WERI-Rb-1 (cell line): ENCODE measurements at regions not wholly inside any gene's neighbourhood (a gene's known extent, or its start where the extent isn't known, plus 50 kb on each side); places are given as distances from the start of the nearest gene placed in this dataset.

ENCODE experiments used
- DNase-seq: peaks from one replicate; pipeline ENCODE4 v3.0.0-alpha.2; 2020
- H3K27ac ChIP-seq: fragments of 250-450 bp; sonication (Bioruptor Pico); 2 replicates; pipeline ENCODE4 v1.5.1; 2020; ENCODE audit warnings: mild to moderate bottlenecking, moderate library complexity
- H3K27me3 ChIP-seq: fragments of 250-450 bp; sonication (Bioruptor Pico); 2 replicates; pipeline ENCODE4 v1.5.1; 2021; ENCODE audit warnings: mild to moderate bottlenecking, low read depth, moderate library complexity; ENCODE audit not compliant: insufficient read depth, severe bottlenecking
- H3K36me3 ChIP-seq: fragments of 250-450 bp; sonication (Bioruptor Pico); 2 replicates; pipeline ENCODE4 v1.5.1; 2020; ENCODE audit warnings: mild to moderate bottlenecking, moderate library complexity
- H3K4me3 ChIP-seq: 2 replicates; pipeline ENCODE4 v1.5.1; 2011; ENCODE audit warnings: low read depth, mild to moderate bottlenecking, control low read depth, low read length
- H3K9me3 ChIP-seq: fragments of 250-450 bp; sonication (Bioruptor Pico); 2 replicates; pipeline ENCODE4 v1.5.1; 2021; ENCODE audit warnings: mild to moderate bottlenecking, moderate library complexity; ENCODE audit not compliant: severe bottlenecking
- CTCF ChIP-seq: IDR thresholded peaks from 2 replicates; pipeline ENCODE4 v1.5.1; 2011; ENCODE audit warnings: low read depth, mild to moderate bottlenecking, control low read depth, inconsistent platforms, low read length

DNA sequence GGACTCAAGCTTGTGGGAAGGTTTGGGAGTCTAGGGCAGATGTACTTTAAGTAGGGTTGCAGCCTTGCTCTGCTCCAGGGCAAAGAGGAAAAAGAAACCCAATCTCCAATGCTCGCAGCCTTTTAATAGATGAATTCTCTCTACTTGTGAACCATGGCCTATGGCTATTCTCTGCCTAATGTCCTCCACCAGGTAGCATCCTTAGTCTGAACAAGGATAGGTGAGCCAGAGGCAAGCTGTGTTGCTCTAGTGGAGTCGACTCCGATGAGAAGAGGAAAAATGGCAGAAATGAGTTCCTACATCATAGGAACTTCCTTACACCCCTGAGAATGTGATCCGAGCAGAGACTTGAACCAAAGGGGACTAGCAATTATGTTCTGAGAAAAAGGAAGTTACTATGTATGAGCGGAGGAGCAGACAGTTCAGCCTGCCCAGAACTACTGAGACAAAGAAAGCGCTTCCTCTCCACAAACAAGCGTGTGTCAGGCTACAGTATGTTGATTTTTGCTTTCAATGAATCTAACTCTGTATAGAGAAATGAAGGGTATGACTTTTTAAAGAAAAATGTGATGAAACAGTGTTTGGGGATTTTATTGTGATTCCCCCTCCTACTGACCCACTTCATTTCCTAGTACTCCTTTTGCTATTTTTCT is 153.6 kb upstream of the ARID2 start:
- H3K27ac ChIP-seq, result no peak overlapping the region
- no peaks in the 10 kb centered on the region for H3K9me3 ChIP-seq
- TF ChIP-seq CTCF, result no peak
- DNase-seq, result no peak
- no peak overlapping the region for H3K4me3 ChIP-seq
- H3K27me3 ChIP-seq, result no peaks in the 10 kb centered on the region
- no peaks in the 10 kb centered on the region for H3K36me3 ChIP-seq

GRCh38 chr12:45577844-45578399 is 151.6 kb upstream of the ARID2 start:
- no peak for TF ChIP-seq CTCF
- Histone ChIP-seq H3K27me3 (no peaks in the 10 kb centered on the region), H3K4me3 (no peak overlapping the region), H3K27ac (no peak overlapping the region), H3K36me3 (no peaks in the 10 kb centered on the region), H3K9me3 (no peaks in the 10 kb centered on the region)
- no peak for DNase-seq

- Histone ChIP-seq H3K9me3 (no peaks in the 10 kb centered on the region), H3K27me3 (no peaks in the 10 kb centered on the region), H3K36me3 (no peaks in the 10 kb centered on the region), H3K4me3 (no peak overlapping the region), H3K27ac (no peak overlapping the region)
- no peak for DNase-seq
- no peak for TF ChIP-seq CTCF
These were observed 149.0 kb upstream of the ARID2 start for GRCh38 chr12:45580356-45580969.

GRCh38 chr12:45581112-45581511 is 148.4 kb upstream of the ARID2 start:
- Histone ChIP-seq H3K36me3 (no peaks in the 10 kb centered on the region), H3K27me3 (no peaks in the 10 kb centered on the region), H3K27ac (no peak overlapping the region), H3K9me3 (no peaks in the 10 kb centered on the region), H3K4me3 (no peak overlapping the region)
- no peak for TF ChIP-seq CTCF
- DNase-seq, result no peak

- Histone ChIP-seq H3K27me3 (no peaks in the 10 kb centered on the region), H3K27ac (no peak overlapping the region), H3K9me3 (peaks cover 6% of the 10 kb centered on the region), H3K36me3 (no peaks in the 10 kb centered on the region), H3K4me3 (no peak overlapping the region)
- TF ChIP-seq CTCF, result no peak
- DNase-seq, result no peak
These were observed 147.0 kb upstream of the ARID2 start for GRCh38 chr12:45582536-45582935.
